AG09319 (cell line): ENCODE measurements at regions not wholly inside any gene's neighbourhood (a gene's known extent, or its start where the extent isn't known, plus 50 kb on each side); places are given as distances from the start of the nearest gene placed in this dataset.
A peak's percentile ranks its signal among the peaks of the same experiment; 100 is the strongest.

ENCODE experiments used
- DNase-seq: peaks from one replicate; pipeline ENCODE4 v3.0.0-alpha.2; 2010; ENCODE audit warnings: low read depth; ENCODE audit errors: extremely low read depth
- TF ChIP-seq, protein P1 (sequence below): IDR thresholded peaks from 2 replicates; pipeline ENCODE4 v1.5.1; 2011; ENCODE audit warnings: low read depth, mild to moderate bottlenecking, inconsistent platforms, low read length, moderate library complexity

- TF ChIP-seq, protein P1, sequence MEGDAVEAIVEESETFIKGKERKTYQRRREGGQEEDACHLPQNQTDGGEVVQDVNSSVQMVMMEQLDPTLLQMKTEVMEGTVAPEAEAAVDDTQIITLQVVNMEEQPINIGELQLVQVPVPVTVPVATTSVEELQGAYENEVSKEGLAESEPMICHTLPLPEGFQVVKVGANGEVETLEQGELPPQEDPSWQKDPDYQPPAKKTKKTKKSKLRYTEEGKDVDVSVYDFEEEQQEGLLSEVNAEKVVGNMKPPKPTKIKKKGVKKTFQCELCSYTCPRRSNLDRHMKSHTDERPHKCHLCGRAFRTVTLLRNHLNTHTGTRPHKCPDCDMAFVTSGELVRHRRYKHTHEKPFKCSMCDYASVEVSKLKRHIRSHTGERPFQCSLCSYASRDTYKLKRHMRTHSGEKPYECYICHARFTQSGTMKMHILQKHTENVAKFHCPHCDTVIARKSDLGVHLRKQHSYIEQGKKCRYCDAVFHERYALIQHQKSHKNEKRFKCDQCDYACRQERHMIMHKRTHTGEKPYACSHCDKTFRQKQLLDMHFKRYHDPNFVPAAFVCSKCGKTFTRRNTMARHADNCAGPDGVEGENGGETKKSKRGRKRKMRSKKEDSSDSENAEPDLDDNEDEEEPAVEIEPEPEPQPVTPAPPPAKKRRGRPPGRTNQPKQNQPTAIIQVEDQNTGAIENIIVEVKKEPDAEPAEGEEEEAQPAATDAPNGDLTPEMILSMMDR, result no peak
- DNase-seq, result no peak
These were observed 103.8 kb downstream of the PCSK1 start for GRCh38 chr5:96329289-96329688.

GRCh38 chr5:96327722-96328121 is 105.3 kb downstream of the PCSK1 start:
- TF ChIP-seq, protein P1, result peak; percentile 6; the same call in 1 of the 2 replicates
- DNase-seq, result no peak

GRCh38 chr5:96326902-96327301 is 106.1 kb downstream of the PCSK1 start:
- TF ChIP-seq, protein P1, result no peak
- DNase-seq, result no peak

- TF ChIP-seq, protein P1, result no peak
These were observed 108.3 kb downstream of the PCSK1 start for GRCh38 chr5:96324708-96325107.

DNA sequence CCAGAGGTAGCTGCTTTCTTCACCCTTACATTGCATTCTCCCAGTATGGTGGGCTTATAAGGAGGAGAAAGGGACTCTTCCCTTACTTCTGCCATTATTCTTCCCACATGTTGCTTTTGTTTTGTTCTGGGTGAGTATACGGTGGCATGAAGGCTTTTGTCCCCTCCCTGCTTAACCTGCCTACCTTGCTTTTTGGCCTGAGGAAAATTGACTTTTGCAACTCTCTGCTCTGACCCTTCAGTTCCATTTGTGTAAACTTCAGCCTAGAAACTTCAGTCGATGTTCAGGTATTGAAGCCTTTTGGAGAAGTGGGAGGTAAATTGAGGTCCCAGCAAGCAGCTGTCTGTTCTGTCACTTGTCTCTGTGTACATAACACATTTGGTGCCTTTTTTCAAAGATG is 110.2 kb downstream of the PCSK1 start:
- no peak for DNase-seq
- TF ChIP-seq, protein P1, result no peak

More at GRCh38 chr5:96324708-96325107, 108.3 kb downstream of the PCSK1 start:
- DNase-seq, result no peak

GRCh38 chr5:96322217-96322616 is 110.8 kb downstream of the PCSK1 start:
- TF ChIP-seq, protein P1, result no peak
- DNase-seq, result no peak

GRCh38 chr5:96321345-96321744 is 111.7 kb downstream of the PCSK1 start:
- no peak for DNase-seq
- TF ChIP-seq, protein P1, result no peak
